ENCODE measurements at regions not wholly inside any gene's neighbourhood (a gene's known extent, or its start where the extent isn't known, plus 50 kb on each side); places are given as distances from the start of the nearest gene placed in this dataset.

DNA sequence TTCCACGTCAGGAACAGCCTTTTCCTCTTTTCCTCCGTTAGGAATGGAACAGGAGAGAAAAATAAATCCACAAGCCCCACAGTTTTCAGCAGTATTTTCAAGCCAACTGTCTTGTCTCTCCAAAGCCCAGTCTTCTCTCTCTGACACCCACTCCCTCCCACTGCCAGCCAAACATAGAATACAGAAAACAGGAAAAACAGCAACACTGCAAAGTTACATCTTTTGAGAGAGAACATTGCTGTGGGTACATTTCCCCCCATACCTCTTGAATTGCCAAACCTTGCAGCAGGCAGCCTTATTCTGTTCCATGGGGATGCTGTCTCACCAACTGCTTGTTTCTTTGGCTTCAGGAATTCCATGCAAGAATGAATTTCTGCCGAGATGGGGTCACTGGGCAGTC lies 355.7 kb upstream of the UMPS start:
- DNase-seq (ENCODE audit: low spot score): no peak
- TF ChIP-seq, protein P1, sequence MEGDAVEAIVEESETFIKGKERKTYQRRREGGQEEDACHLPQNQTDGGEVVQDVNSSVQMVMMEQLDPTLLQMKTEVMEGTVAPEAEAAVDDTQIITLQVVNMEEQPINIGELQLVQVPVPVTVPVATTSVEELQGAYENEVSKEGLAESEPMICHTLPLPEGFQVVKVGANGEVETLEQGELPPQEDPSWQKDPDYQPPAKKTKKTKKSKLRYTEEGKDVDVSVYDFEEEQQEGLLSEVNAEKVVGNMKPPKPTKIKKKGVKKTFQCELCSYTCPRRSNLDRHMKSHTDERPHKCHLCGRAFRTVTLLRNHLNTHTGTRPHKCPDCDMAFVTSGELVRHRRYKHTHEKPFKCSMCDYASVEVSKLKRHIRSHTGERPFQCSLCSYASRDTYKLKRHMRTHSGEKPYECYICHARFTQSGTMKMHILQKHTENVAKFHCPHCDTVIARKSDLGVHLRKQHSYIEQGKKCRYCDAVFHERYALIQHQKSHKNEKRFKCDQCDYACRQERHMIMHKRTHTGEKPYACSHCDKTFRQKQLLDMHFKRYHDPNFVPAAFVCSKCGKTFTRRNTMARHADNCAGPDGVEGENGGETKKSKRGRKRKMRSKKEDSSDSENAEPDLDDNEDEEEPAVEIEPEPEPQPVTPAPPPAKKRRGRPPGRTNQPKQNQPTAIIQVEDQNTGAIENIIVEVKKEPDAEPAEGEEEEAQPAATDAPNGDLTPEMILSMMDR (IDR thresholded peaks at IDR 0.05; ENCODE audit: extremely low read depth, missing control alignments): no peak

DNA sequence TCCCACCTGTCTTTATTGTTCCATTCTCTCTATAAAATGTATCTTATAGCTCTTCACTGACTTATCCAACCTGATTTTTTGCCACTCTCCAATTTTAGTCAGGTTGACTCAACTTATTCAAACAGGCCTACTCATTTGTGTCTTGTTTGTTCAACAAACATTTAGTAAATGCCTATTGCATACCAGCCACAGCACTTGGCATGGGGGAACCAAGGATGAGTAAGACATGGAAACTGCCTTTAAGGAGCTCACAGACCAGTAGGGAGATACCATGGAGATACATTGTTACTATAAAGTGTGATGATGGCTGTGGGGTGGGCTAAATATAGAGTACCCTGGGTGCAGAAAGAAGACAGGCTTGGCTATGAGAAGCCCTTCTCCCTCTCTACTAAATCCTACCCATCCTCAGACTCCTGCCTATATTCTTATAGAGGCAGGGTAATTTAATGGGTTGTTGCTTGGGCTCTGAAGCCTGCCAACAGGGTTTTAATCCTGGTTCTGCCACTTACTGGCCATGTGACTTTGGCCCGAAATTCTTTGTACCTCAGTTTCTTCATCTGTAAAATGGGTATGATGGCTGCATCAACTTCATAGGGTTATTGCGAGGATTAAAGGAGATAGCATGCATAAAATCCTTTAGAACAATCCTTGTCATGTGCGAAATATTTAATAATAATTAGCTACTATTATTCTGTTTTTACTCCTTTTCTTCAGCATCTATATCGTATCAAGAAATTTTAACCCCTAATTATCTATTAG lies 348.5 kb upstream of the UMPS start:
- DNase-seq (ENCODE audit: low spot score): no peak
- TF ChIP-seq, protein P1 (IDR thresholded peaks at IDR 0.05; ENCODE audit: extremely low read depth, missing control alignments): no peak

DNA sequence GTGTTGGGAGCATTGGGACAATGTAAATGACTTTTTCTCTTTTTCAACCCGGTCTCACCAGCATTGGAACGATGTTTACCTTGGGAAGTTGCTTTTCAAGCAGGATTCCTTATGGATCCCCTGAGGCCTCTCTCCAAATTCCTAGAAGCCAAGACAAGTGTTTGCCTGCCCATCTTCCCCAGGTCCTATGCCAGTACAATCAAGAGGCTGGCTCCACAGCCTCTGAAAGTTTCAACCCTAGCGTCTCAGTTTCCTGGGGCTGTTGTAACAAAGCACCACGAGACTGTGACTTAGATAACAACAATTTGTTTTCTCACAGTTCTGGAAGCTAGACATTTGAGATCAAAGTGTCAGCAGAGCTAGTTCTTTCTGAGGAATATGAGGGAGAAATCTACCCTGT lies 347.2 kb upstream of the UMPS start:
- TF ChIP-seq, protein P1 (IDR thresholded peaks at IDR 0.05; ENCODE audit: extremely low read depth, missing control alignments): no peak
- no peak for DNase-seq (ENCODE audit: low spot score)

DNA sequence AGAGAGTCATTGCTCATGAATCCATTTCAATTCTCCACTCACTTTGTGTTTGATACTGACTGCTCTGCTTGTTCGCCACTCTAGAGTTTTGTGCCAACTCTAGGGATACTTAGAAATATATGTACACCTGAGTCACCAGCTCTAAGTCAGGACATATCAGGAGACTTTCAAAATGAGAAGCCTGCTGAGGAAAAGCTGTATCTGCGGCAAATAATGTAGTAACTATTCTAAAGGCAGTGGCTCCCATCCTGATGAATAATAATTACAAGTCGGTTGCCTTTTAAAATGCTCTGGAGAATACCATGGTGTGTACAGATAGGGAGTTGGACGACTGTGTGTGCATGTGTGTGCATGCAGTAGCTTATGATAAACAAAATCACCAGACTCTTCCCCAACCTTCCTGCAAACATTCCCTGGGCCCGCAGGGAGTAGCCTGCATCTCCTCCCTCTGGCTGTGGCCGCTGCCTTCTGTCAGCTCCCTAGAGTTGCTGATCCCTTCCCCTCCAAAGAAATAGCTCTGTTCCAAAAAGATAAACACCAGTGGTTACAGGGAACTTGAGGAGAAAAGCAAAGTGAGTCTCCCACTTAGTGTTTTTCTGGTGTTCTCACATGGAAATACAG lies 346.3 kb upstream of the UMPS start:
- no peak for DNase-seq (ENCODE audit: low spot score)
- TF ChIP-seq, protein P1 (IDR thresholded peaks at IDR 0.05; ENCODE audit: extremely low read depth, missing control alignments): no peak

DNA sequence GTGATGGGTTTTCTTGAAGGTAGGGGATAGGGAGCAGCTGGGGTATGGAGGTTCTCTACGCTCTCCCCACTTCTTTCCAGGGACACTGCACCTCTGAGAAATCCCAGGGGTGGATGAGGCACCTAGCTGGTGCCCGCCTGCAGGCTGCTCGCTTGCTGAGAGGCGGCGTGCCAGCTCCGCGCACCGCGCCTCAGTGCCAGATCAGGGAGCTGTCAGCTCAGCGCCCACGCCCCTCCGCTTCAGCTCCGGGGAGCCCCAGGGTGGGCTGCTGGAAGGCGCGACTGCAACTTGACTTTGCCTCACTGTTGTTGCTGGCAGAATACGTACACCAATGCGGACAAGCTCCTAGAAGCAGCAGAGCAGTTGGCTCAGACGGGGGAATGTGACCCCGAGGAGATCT lies 345.7 kb upstream of the UMPS start:
- no peak for DNase-seq (ENCODE audit: low spot score)
- TF ChIP-seq, protein P1 (IDR thresholded peaks at IDR 0.05; ENCODE audit: extremely low read depth, missing control alignments): no peak

DNA sequence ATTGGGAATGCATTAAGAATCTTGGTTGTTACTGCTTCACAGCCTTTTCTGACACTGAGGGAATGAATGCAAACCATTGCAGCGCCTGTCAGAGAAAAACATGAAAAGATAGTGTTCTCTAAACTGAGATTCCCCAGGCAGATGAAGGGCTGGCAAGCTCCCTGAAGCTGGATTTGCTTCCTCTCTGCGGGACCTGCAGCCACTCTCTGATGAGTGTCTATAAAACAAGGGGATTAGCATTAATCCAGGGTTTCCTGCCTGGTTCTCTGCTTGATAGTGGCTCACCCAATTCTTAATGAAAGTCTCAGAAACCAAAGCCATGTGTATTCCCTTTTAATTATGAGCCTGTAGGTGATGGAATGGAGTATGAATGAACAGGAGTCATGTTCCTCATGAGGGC lies 344.3 kb upstream of the UMPS start:
- DNase-seq (ENCODE audit: low spot score): no peak
- TF ChIP-seq, protein P1 (IDR thresholded peaks at IDR 0.05; ENCODE audit: extremely low read depth, missing control alignments): no peak

DNA sequence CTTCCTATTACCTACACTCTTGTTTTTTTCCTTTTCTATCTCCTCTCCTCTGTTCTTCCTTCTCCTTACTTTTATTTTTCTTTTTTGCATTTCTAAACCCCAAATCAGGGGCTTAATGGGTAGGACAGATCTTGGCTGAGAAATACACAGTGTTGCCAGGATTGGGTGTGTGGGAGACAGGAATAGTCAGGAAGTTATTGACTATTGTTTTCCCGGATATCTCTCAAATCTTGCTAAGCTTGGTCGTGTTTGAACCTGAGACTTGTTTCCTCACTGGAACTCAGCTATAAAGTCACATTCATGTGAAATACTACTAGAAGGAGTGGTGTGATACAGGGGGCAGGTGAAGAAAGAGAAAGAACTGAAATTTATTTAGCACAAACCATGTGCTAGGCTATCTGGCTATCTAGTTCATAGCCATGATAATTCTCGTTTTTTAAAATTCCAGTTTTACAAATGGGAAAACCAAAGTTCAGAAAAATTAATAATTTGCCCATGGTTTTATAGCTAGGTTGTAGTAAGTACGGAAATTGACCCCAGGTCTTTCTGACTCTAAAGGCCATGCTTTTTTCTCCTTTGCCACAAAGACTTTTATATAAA lies 343.2 kb upstream of the UMPS start:
- DNase-seq (ENCODE audit: low spot score): no peak
- TF ChIP-seq, protein P1 (IDR thresholded peaks at IDR 0.05; ENCODE audit: extremely low read depth, missing control alignments): no peak
